GM23248 (cell line): ENCODE measurements at regions not wholly inside any gene's neighbourhood (a gene's known extent, or its start where the extent isn't known, plus 50 kb on each side); places are given as distances from the start of the nearest gene placed in this dataset.

Experiments used
- DNase-seq: peaks from one replicate; pipeline ENCODE4 v3.0.0-alpha.2; 2015
- H2AFZ ChIP-seq: fragments of 200-600 bp; sonication (generic); 2 replicates; pipeline ENCODE4 v1.6.1; 2016; ENCODE audit warnings: antibody characterized with exemption
- H3F3A ChIP-seq: fragments of 200-600 bp; sonication (generic); 2 replicates; pipeline ENCODE4 v1.6.1; 2016; ENCODE audit warnings: mild to moderate bottlenecking, antibody characterized with exemption, mixed run types; ENCODE audit not compliant: insufficient read depth
- H3K27ac ChIP-seq: fragments of 200-600 bp; sonication (generic); 2 replicates; pipeline ENCODE4 v1.5.1; 2016; ENCODE audit warnings: mild to moderate bottlenecking
- H3K27me3 ChIP-seq: fragments of 200-600 bp; sonication (generic); replicated peaks from 2 replicates; pipeline ENCODE4 v1.6.1; 2016; ENCODE audit warnings: mild to moderate bottlenecking; ENCODE audit not compliant: insufficient read depth
- H3K36me3 ChIP-seq: fragments of 200-600 bp; sonication (generic); 2 replicates; pipeline ENCODE4 v1.6.1; 2016; ENCODE audit warnings: low read depth, mild to moderate bottlenecking
- H3K4me1 ChIP-seq: fragments of 200-600 bp; sonication (generic); 2 replicates; pipeline ENCODE4 v1.6.1; 2016; ENCODE audit warnings: mild to moderate bottlenecking; ENCODE audit not compliant: insufficient read depth
- H3K4me2 ChIP-seq: fragments of 200-600 bp; sonication (generic); one replicate; pipeline ENCODE4 v1.6.1; 2016; ENCODE audit warnings: mild to moderate bottlenecking; ENCODE audit not compliant: unreplicated experiment
- H3K4me3 ChIP-seq: fragments of 200-600 bp; sonication (generic); 2 replicates; pipeline ENCODE4 v1.5.1; 2016; ENCODE audit warnings: mild to moderate bottlenecking
- H3K79me2 ChIP-seq: fragments of 200-600 bp; sonication (generic); 2 replicates; pipeline ENCODE4 v1.6.1; 2016; ENCODE audit warnings: mild to moderate bottlenecking; ENCODE audit not compliant: insufficient read depth
- H3K9ac ChIP-seq: fragments of 200-600 bp; sonication (generic); 2 replicates; pipeline ENCODE4 v1.6.1; 2016; ENCODE audit warnings: mild to moderate bottlenecking
- H3K9me2 ChIP-seq: fragments of 200-600 bp; sonication (generic); 2 replicates; pipeline ENCODE4 v1.6.1; 2016; ENCODE audit warnings: mixed run types, mild to moderate bottlenecking, moderate library complexity; ENCODE audit not compliant: insufficient read depth
- H3K9me3 ChIP-seq: fragments of 200-600 bp; sonication (generic); one replicate; pipeline ENCODE4 v1.6.1; 2017; ENCODE audit warnings: low read depth
- H4K20me1 ChIP-seq: fragments of 200-600 bp; sonication (generic); 2 replicates; pipeline ENCODE4 v1.6.0; 2016; ENCODE audit not compliant: insufficient read depth
- EZH2 ChIP-seq: fragments of 200-600 bp; sonication (generic); IDR thresholded peaks from 2 replicates; pipeline ENCODE4 v1.6.1; 2018; ENCODE audit warnings: antibody characterized with exemption, mild to moderate bottlenecking; ENCODE audit not compliant: insufficient read depth, poor library complexity, severe bottlenecking
- EZH2phosphoT487 ChIP-seq: fragments of 200-600 bp; sonication (generic); IDR thresholded peaks from 2 replicates; pipeline ENCODE4 v1.6.1; 2018; ENCODE audit warnings: antibody characterized with exemption, moderate library complexity, mild to moderate bottlenecking, low read depth; ENCODE audit not compliant: insufficient read depth
- WGBS, 2 experiments: methylation state at CpG; one replicate each; pipeline ENCODE4 v1.1.6; 2015 to 2017; ENCODE audit warnings: low lambda C conversion rate in 2 of 2, low coverage in 1 of 2; ENCODE audit errors: missing lambda C conversion rate in 2 of 2; 5-methylcytosine and 5-hydroxymethylcytosine counted together
- in situ Hi-C: fragments of 300-500 bp; cut with MboI; formaldehyde crosslinking; loops from 2 replicates; pipeline ENCODE4 v1.15.0; 2020

GRCh38 chr10:30187010-30187409, 127.6 kb upstream of the JCAD start:
- 84 to 86% methylated on average over 5 of the region's 5 CpGs for WGBS, 2 experiments
- Histone ChIP-seq H3K4me1 (peaks cover 42% of the 10 kb centered on the region), H3K27ac (no peak overlapping the region), H3F3A (peaks cover 30% of the 10 kb centered on the region), H2AFZ (no peak overlapping the region), H3K9me3 (no peaks in the 10 kb centered on the region), H3K9ac (no peak overlapping the region), H3K36me3 (no peaks in the 10 kb centered on the region), H4K20me1 (no peaks in the 10 kb centered on the region), H3K27me3 (0 out of 2 replicates have a peak, but pooled peaks cover 5% of the 10 kb centered on the region), H3K4me3 (no peak overlapping the region), H3K79me2 (no peaks in the 10 kb centered on the region), H3K4me2 (no peak overlapping the region), H3K9me2 (no peaks in the 10 kb centered on the region)
- TF ChIP-seq EZH2 (no peak), EZH2phosphoT487 (no peak)
- in situ Hi-C loops: no loop called here
- DNase-seq: no peak

- Histone ChIP-seq H4K20me1 (no peaks in the 10 kb centered on the region), H3K9me3 (no peaks in the 10 kb centered on the region), H3K36me3 (no peaks in the 10 kb centered on the region), H3F3A (peaks cover 36% of the 10 kb centered on the region), H3K27ac (peak overlapping the region; percentile 34), H3K9ac (no peak overlapping the region), H3K4me1 (peaks cover 48% of the 10 kb centered on the region), H3K9me2 (no peaks in the 10 kb centered on the region), H3K79me2 (no peaks in the 10 kb centered on the region), H3K4me2 (peak overlapping the region; percentile 26), H3K4me3 (no peak overlapping the region), H3K27me3 (0 out of 2 replicates have a peak, but pooled peaks cover 5% of the 10 kb centered on the region), H2AFZ (no peak overlapping the region)
- in situ Hi-C loops: no loop called here
- peak; percentile 46 for DNase-seq
- 71 to 77% methylated on average over 10 of the region's 10 CpGs for WGBS, 2 experiments
- TF ChIP-seq EZH2 (no peak), EZH2phosphoT487 (no peak)
Observed at GRCh38 chr10:30186371-30186875, 127.0 kb upstream of the JCAD start.

- 71 to 76% methylated on average over 3 of the region's 3 CpGs for WGBS, 2 experiments
- H3F3A ChIP-seq: peaks cover 41% of the 10 kb centered on the region
- in situ Hi-C loops: no loop called here
Observed at GRCh38 chr10:30185916-30186315, 126.5 kb upstream of the JCAD start.

GRCh38 chr10:30185341-30185740, 126.0 kb upstream of the JCAD start:
- Histone ChIP-seq H3K4me2 (peak overlapping the region; percentile 67), H3K27ac (peak overlapping the region; percentile 55), H2AFZ (no peak overlapping the region), H3K9me3 (no peaks in the 10 kb centered on the region), H4K20me1 (no peaks in the 10 kb centered on the region), H3K9me2 (no peaks in the 10 kb centered on the region), H3K79me2 (no peaks in the 10 kb centered on the region), H3K9ac (peak overlapping the region; percentile 22; the same call in 1 of the 2 replicates), H3K27me3 (0 out of 2 replicates have a peak, but pooled peaks cover 5% of the 10 kb centered on the region), H3K4me1 (peaks cover 55% of the 10 kb centered on the region), H3K36me3 (no peaks in the 10 kb centered on the region), H3K4me3 (no peak overlapping the region), H3F3A (peaks cover 45% of the 10 kb centered on the region)
- in situ Hi-C loops: no loop called here
- 97 to 100% methylated on average over 1 of the region's 1 CpG for WGBS, 2 experiments
- TF ChIP-seq EZH2: no peak
- no peak for TF ChIP-seq EZH2phosphoT487
- peak; percentile 25 for DNase-seq

More at GRCh38 chr10:30185916-30186315, 126.5 kb upstream of the JCAD start:
- no peak for TF ChIP-seq EZH2phosphoT487
- TF ChIP-seq EZH2: no peak
- Histone ChIP-seq H3K27me3 (0 out of 2 replicates have a peak, but pooled peaks cover 5% of the 10 kb centered on the region), H3K36me3 (no peaks in the 10 kb centered on the region), H4K20me1 (no peaks in the 10 kb centered on the region), H3K27ac (peak overlapping the region; percentile 55), H3K4me1 (peaks cover 53% of the 10 kb centered on the region), H3K9ac (peak overlapping the region; percentile 22; the same call in 1 of the 2 replicates), H3K79me2 (no peaks in the 10 kb centered on the region), H3K9me3 (no peaks in the 10 kb centered on the region), H3K4me2 (peak overlapping the region; percentile 67), H3K9me2 (no peaks in the 10 kb centered on the region), H2AFZ (no peak overlapping the region), H3K4me3 (no peak overlapping the region)
- DNase-seq: peak; percentile 92
